Stomach (tissue), 4 donors: ENCODE measurements at regions not wholly inside any gene's neighbourhood (a gene's known extent, or its start where the extent isn't known, plus 50 kb on each side); places are given as distances from the start of the nearest gene placed in this dataset.

Experiments
- POLR2A ChIP-seq, 4 donors: fragments of 450-650 bp; IDR thresholded peaks; one replicate each; pipeline ENCODE4 v1.6.1; 2016; ENCODE audit warnings: antibody characterized with exemption in 4 of 4, control low read depth in 2 of 4, mild to moderate bottlenecking in 1 of 4, moderate library complexity in 1 of 4
- POLR2AphosphoS5 ChIP-seq, 3 donors: sonication (generic); formaldehyde crosslinking; IDR thresholded peaks; one replicate each; pipeline ENCODE4 v1.6.1; 2016; ENCODE audit warnings: antibody characterized with exemption in 3 of 3
- TF ChIP-seq, protein P1 (sequence below), 7 experiments: fragments of 450-650 bp in 4 of 7; fragments of 200-600 bp in 3 of 7; sonication (generic) in 3 of 7; IDR thresholded peaks; one replicate each; pipeline ENCODE4 v1.5.1; 2016 to 2019; ENCODE audit warnings: antibody characterized with exemption in 7 of 7, control low read depth in 2 of 7, mild to moderate bottlenecking in 1 of 7

DNA sequence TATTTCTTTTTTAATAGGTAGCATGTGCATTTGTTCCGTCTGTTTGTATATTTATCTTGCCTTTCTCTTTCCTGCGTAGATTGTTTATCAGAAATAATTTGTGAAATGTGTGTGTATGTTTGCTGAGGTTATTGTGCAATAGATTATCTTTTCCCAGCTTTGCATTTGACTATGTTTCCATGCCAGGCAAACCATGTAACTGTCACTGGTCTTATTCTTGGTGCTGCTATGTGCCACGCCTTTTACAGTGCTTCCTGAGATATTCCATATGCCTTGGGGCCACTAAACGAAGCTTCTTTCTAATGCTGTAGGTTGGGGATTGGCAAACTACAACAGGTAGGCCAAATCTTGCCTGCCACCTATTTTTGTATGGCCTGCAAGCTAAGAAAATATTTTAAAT is 598.8 kb downstream of the PLPP3 start:
- TF ChIP-seq, protein P1, sequence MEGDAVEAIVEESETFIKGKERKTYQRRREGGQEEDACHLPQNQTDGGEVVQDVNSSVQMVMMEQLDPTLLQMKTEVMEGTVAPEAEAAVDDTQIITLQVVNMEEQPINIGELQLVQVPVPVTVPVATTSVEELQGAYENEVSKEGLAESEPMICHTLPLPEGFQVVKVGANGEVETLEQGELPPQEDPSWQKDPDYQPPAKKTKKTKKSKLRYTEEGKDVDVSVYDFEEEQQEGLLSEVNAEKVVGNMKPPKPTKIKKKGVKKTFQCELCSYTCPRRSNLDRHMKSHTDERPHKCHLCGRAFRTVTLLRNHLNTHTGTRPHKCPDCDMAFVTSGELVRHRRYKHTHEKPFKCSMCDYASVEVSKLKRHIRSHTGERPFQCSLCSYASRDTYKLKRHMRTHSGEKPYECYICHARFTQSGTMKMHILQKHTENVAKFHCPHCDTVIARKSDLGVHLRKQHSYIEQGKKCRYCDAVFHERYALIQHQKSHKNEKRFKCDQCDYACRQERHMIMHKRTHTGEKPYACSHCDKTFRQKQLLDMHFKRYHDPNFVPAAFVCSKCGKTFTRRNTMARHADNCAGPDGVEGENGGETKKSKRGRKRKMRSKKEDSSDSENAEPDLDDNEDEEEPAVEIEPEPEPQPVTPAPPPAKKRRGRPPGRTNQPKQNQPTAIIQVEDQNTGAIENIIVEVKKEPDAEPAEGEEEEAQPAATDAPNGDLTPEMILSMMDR (IDR thresholded peaks at IDR 0.05) = no peak
- TF ChIP-seq POLR2AphosphoS5 (IDR thresholded peaks at IDR 0.05) = no peak
- TF ChIP-seq POLR2A (IDR thresholded peaks at IDR 0.05) = no peak
